G401 (cell line): ENCODE measurements at regions not wholly inside any gene's neighbourhood (a gene's known extent, or its start where the extent isn't known, plus 50 kb on each side); places are given as distances from the start of the nearest gene placed in this dataset.

Source experiments
- DNase-seq: peaks from one replicate; pipeline ENCODE4 v3.0.0-alpha.2; 2015; ENCODE audit warnings: low spot score
- in situ Hi-C: cut with HindIII; loops from 2 replicates; pipeline ENCODE4 v1.10.0; 2016; ENCODE audit warnings: low sequenced_read_pairs, mixed read lengths

DNA sequence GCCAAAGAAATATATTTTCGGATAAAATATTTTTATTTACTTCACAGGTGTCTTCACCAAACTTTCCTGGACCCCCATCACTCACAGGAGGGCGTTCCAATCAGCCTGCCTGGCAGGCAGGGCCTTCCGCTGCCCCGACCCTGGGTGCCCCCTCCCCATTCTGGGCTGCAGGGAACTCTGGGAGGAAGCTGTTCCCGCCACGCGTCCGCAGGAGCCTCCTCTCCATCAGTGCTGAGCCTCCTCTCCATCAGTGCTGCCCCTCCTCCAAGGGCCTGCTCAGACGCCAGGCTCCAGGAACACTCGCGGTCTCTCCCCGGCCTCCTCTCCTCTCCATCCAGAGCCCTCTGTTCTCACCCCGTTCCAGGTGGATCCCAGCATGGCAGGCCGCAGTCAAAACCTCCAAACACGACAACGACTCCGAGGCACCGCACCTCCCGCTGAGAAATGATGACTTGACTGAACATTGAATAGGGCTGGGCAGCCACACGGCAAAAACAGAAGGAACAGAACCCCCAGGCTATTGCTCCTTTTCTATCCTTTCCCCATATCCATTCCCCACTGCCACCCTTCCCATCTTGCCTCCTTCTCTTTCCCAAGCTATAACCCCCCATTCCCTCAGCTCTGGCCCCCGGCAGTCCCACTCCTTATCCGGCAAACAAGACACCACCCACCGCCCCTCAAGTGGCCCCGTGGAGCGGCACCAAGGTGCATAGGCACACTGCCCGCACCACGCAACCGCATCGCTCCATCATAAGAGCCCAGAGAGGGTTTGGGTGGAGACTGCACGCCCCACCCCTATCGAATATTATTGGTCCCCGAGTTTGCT, 268.6 kb upstream of the RAB6C start:
- DNase-seq, result no peak
- in situ Hi-C loops, result no loop called here

DNA sequence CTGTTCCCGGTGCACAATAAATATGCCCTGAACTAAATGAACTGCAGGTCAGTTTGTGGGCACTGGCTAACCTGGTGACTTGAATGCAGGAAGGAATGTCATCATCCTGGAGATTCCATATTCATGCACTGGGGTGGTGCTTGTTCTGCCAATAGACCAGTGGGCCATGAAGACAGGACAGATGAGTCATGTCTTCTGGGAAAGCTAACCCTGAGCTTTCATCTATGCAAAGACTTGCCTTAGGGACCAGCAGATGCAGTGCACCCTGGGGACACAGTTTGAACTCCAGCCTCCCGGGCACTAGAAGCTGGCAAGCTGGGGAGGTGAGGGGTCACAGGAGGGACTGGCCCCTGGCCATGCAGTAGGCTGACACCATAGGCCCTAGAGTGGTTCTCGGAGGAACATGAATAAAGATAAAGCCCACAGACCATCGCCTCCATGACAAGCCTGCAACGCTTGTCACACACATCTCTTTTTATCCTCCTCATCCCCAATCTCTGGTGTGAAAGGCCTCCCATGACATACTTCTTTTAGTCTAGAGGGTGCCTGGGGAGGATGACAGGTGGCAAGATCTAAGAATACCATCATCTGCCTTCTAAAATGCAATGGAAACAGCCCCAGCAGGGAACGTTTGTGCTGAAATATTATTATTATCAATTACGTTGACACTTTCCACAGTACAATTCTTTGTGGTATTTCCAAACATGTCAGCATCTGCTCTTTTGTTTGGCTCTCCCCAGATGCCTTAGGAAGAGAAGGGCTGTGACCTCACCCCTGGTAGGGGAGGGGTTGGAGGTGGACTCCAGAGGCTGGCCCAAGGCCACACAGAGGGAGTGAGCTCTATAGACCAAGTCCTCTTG, 267.4 kb upstream of the RAB6C start:
- in situ Hi-C loops, result no loop called here
- DNase-seq, result no peak

DNA sequence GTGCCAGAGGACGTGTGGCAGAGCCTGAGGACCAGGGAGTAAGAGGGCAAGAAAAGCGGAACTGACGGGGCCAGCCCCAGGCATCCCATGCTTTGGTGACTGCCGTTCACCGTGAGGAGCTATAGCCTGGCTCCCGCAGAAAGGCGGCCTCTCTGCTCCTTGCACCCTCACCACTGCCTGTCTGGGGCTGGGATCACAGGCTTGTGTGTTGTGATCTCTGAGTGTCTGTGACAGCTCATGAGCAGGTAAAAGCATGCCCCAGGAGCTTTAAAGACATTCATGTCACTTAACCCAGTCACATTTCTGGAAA, 266.8 kb upstream of the RAB6C start:
- no peak for DNase-seq
- in situ Hi-C loops, result no loop called here

DNA sequence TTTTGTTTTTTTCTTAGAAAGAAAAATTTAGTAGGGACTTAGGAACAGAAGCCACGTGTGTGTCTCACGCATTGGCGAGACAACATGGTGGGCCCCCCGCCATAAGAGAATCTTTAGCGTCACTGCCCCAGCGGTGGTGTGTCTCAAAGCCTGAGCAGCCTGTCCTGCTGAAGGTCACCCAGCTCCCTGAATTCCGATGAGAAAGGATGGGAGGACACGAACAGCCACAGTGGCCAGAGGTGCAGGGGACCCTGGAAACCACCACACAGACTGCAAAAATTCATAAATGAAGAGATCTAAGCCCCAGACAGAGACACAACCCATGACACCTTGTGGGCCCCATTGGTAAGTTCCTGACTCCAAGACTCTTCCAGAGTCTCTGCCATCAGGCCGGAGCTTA, 266.1 kb upstream of the RAB6C start:
- in situ Hi-C loops, result no loop called here
- DNase-seq, result no peak

DNA sequence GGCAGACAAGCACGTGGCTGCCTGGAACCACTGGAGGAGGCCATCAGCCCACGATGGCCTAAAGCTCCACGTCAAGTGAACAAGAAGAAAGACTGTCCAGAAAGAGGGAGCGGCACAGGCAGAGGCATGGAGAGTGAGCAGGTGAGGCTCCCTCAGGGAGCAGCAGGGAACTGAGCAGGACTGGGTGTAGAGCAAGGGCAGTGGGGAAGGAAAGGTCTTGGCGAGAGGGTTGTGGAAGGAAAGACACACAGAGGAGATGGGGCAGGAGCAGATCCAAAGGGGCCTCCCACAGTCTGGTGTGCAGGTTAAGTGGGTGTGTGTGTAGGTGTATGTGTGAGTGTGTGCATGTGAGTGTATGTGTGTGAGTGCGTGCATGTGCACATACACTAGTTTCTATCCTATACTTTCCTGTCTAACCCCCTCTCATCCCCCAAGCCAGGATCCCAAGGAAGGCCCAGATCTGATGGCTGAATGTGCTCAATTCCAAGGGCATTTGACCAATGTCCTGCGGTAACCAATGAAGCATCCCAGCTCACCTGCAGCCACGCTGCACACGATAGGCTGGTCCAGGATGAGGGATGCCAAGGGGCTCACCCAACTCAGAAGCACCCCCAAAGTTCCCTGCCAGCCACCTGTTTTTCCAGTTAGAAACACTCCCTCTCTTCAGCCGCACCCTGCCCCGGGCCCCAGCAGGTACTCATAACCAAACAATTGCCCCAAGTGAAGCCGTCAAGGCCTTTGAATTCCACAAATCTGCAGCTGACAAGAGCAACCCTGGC, 262.5 kb upstream of the RAB6C start:
- in situ Hi-C loops, result no loop called here
- DNase-seq, result no peak

DNA sequence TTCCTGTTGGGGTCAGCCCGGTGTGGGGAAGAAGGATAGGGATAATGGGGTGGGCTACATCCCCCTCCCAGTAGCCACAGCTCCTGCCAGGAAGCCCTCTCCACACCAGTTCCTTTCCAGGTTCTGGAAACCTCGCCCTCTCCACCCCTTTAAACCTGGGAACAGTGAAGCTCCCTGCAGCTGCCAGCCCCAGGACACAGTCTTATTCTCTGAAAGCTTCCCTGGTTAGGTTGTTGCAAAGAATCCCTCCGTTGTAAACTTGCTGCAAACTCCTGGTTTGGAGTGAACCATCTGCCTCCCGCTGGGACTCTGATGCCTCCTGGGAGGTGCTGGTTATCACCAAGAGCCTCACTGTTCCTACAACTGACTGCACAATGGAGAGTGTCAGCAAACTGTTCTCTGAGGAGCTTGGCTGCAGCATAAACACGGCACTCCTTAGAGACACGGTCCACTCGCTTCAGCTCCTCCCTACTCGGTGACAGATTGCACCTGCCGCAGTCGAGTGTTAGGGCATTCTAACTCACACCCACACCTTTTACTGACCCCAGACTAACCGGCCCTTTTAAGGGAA, 261.8 kb upstream of the RAB6C start:
- in situ Hi-C loops, result no loop called here
- DNase-seq, result no peak

DNA sequence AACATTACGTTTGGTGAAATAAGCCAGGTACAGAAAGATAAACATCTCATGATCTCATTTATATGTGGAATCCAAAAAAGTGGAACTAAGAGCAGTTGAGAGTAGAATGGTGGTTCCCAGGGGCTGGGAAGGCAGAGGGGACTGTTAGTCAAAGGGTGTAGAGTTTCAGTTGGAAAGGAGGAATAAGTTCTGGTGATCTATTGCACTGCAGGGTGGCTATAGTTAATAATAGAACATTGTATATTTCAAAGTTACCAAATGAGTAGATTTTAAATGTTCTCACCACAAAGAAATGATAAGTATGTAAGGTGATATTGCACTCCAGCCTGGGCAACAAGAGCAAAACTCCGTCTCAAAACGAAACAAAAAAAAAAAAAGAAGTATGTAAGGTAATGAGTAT, 260.1 kb upstream of the RAB6C start:
- in situ Hi-C loops, result no loop called here

DNA sequence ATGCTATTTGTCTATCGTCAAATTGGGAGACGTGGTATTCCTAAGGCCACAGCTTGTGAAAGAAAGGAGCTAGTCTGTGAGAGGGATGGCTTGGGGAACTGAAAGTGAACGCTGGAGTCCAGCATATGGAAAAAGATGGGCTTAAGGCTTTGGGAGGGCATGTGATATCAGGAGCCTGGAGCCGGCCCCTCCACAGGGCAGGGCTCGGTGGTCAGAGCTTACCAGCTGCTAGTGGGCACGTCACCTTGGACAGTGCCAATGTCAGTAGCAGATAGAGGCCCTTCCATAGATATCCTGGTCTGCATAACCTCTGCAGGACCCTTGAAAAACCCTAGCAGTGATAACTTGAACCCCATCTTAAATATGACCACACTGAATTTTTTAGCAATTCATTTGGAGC, 259.1 kb upstream of the RAB6C start:
- no peak for DNase-seq
- in situ Hi-C loops, result no loop called here

More for the DNA sequence above, 260.1 kb upstream of the RAB6C start:
- no peak for DNase-seq

DNA sequence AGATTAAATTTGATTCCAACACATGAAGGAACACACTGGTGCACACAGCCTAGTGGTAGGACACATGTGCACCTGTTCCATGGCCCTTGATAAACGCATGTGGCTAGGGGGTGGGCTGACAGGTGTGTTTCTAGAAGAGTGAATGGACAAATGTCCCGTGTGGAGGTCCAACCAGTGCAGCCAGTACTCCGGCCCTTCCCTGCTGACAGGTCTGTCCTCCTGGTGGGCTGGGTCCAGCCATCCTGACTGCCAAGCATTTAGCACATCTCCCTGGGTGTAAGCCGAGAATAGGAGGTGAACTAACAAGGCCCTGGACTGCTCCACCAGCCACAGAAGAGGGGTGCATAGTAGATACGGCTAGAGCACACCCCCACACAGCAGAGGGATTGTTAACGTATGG, 258.7 kb upstream of the RAB6C start:
- in situ Hi-C loops, result no loop called here
- no peak for DNase-seq

DNA sequence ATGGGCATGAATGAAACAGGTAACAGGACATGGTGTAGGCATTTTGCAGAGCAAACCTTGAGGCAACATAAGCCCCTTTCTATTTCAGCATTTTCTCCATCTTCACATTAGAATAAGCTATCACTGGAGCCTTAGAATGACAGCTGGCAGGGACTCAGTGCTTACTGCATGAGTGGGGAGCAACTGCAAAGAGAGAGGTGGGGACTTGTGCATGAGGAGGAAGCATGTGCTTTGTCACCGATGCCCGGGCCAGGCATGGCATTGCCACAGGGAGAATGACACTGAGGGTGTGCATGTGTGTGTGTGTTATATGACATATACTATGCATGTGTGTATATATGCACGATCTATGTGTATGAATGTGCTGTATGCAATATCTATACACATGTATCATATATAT, 258.2 kb upstream of the RAB6C start:
- no peak for DNase-seq
- in situ Hi-C loops, result no loop called here

DNA sequence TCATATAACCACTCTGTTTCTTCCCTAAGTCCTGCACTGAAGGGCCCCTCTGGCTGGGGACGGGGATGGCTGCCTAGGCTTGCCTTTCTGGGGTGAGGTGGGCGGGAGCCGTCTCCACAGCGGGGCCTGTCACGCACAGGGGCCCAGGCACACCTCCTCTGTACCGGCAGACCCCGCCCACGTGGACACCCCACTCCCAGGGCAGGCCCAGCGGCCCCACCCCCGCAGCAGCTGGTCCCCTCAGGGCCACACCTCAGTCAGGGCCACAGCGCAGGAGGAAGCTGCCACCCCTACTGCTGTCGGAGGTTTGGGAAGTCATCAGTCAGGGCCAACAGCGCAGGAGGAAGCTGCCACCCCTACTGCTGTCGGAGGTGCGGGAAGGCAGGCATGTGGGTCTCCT, 257.6 kb upstream of the RAB6C start:
- DNase-seq, result no peak
- in situ Hi-C loops, result no loop called here

DNA sequence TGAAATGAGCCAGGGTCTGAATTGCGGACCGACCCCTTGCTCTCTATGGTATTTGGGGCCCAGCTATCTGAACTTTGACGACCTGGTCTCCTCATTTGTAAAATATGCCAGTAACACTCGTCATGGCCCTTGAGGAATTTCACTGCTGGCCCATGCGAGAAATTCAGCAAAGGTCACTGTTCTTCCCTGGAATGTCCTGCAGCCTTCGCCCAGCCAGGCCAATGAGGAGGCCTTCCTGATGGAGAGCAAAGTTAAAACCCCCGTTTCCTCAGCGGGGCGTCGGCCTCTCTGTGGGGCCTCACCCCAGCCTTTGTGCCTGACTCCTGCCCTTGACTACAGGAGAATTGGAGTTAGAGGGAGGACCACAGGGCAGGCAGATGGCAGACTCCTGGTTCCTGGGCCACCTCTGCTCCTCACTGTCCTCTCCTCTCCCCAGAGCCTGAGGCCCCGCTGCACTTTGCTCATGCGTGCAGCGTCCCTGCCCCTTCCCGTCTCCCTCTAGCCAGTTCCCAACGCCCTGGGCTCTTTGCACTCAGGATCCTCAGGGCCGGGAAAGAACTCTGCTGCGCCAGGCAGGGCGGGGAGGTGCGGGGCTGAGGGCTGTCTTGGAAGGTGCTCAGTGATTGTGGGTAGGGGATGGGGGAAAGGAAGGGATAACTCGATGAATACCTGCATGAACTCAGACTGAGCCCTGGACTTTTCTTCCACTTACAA, 257.0 kb upstream of the RAB6C start:
- no peak for DNase-seq
- in situ Hi-C loops, result no loop called here

DNA sequence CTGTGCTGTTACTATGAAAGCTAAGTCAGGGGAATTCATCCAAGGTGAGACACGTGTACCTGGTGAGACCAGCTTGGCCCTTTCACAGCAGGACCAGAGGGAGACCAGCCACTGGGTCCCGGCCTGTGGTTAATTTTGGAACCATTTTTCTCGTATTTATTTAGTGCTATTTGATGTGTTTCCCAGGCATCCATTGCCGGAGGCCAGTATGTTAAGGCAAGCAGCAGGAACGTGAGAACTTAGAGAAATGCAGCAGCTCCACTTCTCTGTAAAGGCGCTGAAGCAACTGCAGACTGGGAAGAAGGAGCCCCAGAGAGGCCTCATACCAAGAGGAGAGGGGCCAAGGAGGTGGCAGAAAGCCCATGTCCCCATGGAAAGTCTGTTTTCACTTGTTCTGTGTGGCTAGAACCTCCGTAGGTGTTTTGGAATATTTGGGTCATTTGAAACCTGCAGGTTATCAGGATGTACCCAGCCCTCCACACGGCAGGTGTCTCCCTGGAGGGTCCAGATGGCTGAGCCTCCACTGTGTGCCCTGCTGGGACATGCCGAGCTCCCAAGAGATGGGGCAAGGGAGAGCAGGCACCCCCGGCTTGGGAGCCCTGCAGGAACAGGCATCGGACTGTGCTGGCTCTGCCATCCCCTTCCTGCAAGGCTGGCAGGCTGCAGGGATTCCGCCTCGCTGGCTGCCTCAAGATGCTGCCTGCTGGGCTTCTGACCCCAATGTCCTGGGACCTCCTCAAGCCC, 256.0 kb upstream of the RAB6C start:
- DNase-seq, result no peak
- in situ Hi-C loops, result no loop called here

DNA sequence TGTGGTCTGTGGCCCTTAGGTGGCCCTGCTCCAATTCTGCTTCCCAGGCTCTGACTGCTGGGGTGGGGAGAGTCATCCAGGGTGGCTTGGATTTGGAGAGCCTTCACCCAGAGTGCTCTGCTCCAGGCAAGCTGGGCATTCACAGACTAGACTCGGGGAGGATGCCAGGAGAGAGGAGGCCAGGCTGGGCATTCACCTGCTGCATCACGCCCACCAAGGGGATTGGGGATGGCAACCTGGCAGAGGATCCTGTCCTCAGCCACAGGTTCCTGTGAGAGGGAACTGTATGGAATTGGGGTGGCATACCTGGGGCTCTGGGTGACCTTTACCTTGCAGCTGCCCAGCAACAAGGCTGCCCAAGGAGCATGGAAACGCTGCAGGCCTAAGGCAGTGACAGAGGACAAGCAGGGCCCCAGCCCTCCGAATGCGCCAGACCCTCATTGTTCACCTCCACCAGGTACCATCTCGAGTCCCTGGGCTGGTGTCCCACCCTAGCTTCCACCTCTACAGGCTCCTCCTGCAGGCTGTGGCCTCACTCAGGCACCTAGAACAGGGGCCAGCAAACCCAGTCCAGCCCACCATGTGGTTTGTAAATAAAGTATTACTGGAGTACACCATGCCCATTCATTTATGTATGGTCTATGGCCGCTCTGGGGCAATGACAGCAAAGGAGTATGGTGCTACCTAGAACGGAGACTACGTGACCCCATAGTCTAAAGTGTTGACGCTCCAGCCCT, 255.3 kb upstream of the RAB6C start:
- in situ Hi-C loops, result no loop called here

DNA sequence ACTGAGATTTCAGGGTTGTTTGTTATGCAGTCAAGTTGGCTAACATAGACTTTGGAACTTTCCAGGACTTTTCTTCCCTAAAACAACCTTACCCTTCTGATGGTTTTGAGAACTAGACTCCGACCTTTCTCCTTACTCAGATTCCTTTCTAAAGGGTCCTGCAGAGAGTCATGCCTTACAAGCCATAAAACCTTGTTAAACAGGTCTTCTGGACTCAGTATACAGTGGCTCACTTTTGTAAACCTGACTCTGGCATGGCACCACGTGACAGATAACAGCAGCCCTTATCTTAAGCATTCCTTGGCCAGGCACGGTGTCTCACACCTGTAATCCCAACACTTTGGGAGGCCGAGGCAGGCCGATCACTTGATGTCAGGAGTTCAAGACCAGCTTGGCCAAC, 253.2 kb upstream of the RAB6C start:
- in situ Hi-C loops, result no loop called here
- no peak for DNase-seq

More for the DNA sequence above, 255.3 kb upstream of the RAB6C start:
- no peak for DNase-seq

DNA sequence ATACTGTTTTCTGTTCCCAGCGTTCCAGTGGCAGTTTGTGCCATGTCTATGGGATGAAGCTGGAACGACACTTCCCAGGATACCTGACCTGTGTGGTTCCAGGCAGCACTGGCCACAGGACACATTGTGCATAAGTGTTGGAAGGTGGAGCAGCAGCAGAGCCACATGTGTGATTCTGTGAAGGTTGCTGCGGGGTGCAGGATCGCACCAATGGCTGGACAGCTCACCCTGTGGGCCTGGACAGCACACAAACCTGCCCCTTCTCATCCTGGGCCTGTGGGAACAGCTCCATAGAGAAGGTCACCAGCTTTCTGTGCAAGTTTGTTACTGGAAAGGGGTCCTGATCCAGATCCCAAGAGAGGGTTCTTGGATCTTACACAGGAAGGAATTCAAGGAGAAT, 252.2 kb upstream of the RAB6C start:
- DNase-seq, result no peak
- in situ Hi-C loops, result no loop called here

DNA sequence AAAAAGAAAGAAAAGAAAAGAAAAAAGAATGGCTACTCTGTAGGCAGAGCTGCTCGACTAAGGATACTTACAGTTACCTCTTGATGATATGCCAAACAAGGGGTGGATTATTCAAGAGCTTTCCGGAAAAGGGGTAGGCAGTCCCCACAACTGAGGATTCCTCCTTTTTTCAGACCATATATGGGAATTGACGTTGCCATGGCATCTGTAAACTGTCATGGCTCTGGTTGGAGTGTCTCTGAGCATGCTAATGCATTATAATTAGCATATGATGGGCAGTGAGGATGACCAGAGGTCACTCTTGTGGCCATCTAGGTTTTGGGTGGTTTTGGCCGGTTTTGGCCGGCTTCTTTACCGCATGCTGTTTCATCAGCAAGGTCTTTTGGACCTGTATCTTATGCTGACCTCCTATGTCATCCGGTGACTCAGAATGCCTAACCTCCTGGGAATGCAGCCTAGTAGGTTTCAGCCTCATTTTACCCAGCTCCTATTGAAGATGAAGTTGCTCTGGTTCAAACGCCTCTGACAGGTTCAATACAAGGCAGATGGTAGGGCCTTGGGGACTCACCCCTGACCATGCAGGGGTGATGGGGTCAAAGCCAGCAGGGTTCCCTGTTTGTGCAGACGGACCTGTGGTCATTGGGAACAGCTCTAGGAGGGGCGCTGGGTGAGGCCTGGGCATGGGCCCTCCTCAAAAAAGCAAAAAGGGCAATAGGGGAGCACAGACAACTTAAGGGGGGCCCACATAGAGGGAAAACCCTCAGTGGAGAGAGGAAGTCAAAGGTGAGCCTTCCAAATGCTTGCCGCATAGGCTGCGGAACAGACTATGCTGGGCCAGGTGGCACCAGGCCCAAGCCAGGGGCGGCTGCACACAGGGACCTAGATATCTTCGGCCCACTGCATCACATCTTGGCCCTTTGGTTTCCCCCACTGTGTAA, 251.2 kb upstream of the RAB6C start:
- in situ Hi-C loops, result no loop called here
- DNase-seq, result no peak
